Mucosa of rectum (tissue), 2 donors: ENCODE measurements at regions not wholly inside any gene's neighbourhood (a gene's known extent, or its start where the extent isn't known, plus 50 kb on each side); places are given as distances from the start of the nearest gene placed in this dataset.

Experiments used
- H3K27ac ChIP-seq, 2 donors: one replicate each; pipeline ENCODE4 v1.7.0; 2013; ENCODE audit warnings: inconsistent platforms in 2 of 2, low read depth in 2 of 2, low read length in 2 of 2
- H3K27me3 ChIP-seq, 2 donors: one replicate each; pipeline ENCODE4 v1.7.0; 2013; ENCODE audit warnings: low read length in 2 of 2; ENCODE audit not compliant: control insufficient read depth in 2 of 2, insufficient read depth in 2 of 2
- H3K36me3 ChIP-seq, 2 donors: one replicate each; pipeline ENCODE4 v1.7.0; 2013; ENCODE audit warnings: low read length in 2 of 2; ENCODE audit not compliant: control insufficient read depth in 2 of 2, insufficient read depth in 2 of 2
- H3K4me1 ChIP-seq, 2 donors: one replicate each; pipeline ENCODE4 v1.7.0; 2013; ENCODE audit warnings: low read length in 2 of 2, mild to moderate bottlenecking in 1 of 2; ENCODE audit not compliant: control insufficient read depth in 2 of 2, insufficient read depth in 2 of 2
- H3K4me3 ChIP-seq, 2 donors: one replicate each; pipeline ENCODE4 v1.7.0; 2013; ENCODE audit warnings: low read length in 2 of 2
- H3K9ac ChIP-seq, 2 donors: one replicate each; pipeline ENCODE4 v1.7.0; 2013; ENCODE audit warnings: low read length in 2 of 2, low read depth in 1 of 2, mild to moderate bottlenecking in 1 of 2
- H3K9me3 ChIP-seq, 2 donors: one replicate each; pipeline ENCODE4 v1.7.0; 2013; ENCODE audit warnings: low read length in 2 of 2; ENCODE audit not compliant: control insufficient read depth in 2 of 2
- donor health status: healthy.
- donor health status: Normal muscosa, but diverticular disease.

DNA sequence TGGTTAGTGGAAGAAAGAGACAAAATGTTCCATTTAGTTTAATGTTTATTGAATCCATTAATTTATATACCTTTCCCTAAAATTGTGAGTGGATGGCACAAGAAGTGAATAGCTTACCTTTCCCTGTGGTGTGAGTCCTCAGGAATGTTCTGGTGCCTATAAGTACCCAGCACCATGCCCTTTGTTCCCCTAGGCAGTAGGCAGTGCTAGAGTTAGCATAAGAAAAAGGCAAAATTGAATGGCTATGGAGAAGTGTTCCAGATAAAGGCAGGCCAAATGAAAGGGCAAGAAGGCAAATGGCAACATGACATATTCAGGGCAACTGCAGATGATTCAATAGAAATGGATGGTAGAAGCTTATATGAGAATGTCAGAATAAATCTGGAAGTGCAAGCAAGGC is 370.8 kb upstream of the PTGER4 start:
- Histone ChIP-seq H3K4me1 (no peaks in the 10 kb centered on the region), H3K4me3 (no peak overlapping the region), H3K27ac (no peak overlapping the region), H3K9ac (no peak overlapping the region), H3K36me3 (no peaks in the 10 kb centered on the region), H3K27me3 (no peaks in the 10 kb centered on the region), H3K9me3 (no peaks in the 10 kb centered on the region)

GRCh38 chr5:40307920-40308319 is 371.8 kb upstream of the PTGER4 start:
- Histone ChIP-seq H3K27ac (no peak overlapping the region), H3K4me3 (no peak overlapping the region), H3K9me3 (no peaks in the 10 kb centered on the region), H3K27me3 (no peaks in the 10 kb centered on the region), H3K36me3 (no peaks in the 10 kb centered on the region), H3K4me1 (no peaks in the 10 kb centered on the region), H3K9ac (no peak overlapping the region)

DNA sequence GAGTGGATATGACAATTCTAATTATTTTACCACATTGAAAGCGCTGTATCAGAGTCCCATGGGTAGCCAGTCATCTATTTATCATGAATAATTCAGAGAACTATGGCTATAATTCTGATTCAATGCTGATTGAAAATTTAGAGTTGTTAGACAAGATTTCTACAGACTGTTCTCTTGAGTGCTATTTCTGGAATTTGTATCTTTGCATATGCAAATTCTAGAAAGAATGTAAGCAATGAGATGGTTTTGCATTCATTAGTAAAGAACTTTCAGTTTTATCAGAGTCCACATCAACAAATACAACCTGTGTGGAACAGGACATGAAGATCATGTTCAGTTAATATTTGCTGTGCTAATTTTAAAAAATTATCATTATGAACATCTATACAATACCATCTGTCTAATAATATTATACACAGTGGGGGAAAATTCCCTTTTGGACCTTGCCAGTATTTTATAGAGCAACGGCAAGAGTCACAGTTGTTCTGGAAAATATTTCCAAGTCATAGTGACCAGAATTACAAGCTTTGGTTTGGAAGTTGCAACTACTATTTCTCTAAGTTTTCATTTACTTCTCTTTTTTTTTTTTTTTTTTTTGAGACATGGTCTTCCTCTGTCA is 372.7 kb upstream of the PTGER4 start:
- H3K27ac ChIP-seq, result no peak overlapping the region
- H3K4me3 ChIP-seq, result no peak overlapping the region
- H3K9me3 ChIP-seq, result no peaks in the 10 kb centered on the region
- no peaks in the 10 kb centered on the region for H3K27me3 ChIP-seq
- H3K36me3 ChIP-seq, result no peaks in the 10 kb centered on the region
- no peaks in the 10 kb centered on the region for H3K4me1 ChIP-seq
- H3K9ac ChIP-seq, result no peak overlapping the region

GRCh38 chr5:40292006-40292405 is 387.7 kb upstream of the PTGER4 start:
- H3K4me3 ChIP-seq, result no peak overlapping the region
- no peaks in the 10 kb centered on the region for H3K4me1 ChIP-seq
- H3K9me3 ChIP-seq, result no peaks in the 10 kb centered on the region
- H3K27me3 ChIP-seq, result no peaks in the 10 kb centered on the region
- no peak overlapping the region for H3K9ac ChIP-seq
- H3K36me3 ChIP-seq, result no peaks in the 10 kb centered on the region
- no peak overlapping the region for H3K27ac ChIP-seq

GRCh38 chr5:40291338-40291737 is 388.4 kb upstream of the PTGER4 start:
- Histone ChIP-seq H3K9ac (no peak overlapping the region), H3K4me1 (no peaks in the 10 kb centered on the region), H3K9me3 (no peaks in the 10 kb centered on the region), H3K27ac (no peak overlapping the region), H3K4me3 (no peak overlapping the region), H3K27me3 (no peaks in the 10 kb centered on the region), H3K36me3 (no peaks in the 10 kb centered on the region)

DNA sequence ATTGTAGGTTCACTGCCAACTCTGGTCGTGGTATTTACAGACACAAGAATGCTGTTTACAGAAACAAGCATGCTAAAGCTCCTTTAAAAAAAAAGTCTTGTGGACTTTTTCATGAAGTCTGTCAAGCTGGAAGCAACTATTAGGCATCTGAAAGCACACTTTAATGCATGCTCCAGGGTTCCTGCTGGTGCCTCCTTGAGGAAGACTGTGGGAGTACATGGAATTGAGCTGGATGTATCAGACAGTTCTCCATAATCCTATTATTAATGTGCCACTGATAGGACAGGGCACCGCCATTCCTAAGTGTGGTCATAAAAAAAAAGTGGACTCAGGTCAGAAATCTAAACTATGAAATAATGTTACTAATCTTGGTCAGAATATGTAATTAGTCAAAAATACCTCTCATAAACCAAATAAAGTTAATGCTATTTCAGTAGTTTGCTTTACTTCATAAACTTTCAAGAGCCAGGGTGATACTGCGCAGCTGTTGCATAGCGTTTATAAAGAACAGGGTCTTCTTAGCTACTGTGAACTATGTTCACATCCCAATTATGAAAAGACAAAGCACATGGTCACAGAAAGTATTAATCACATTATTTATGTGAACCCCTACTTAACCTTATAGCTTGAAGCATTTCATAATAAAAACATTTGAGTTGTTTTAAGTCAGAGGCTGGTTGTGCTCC is 390.8 kb upstream of the PTGER4 start:
- Histone ChIP-seq H3K27ac (no peak overlapping the region), H3K4me3 (no peak overlapping the region), H3K9ac (no peak overlapping the region), H3K4me1 (no peaks in the 10 kb centered on the region), H3K27me3 (no peaks in the 10 kb centered on the region), H3K36me3 (no peaks in the 10 kb centered on the region), H3K9me3 (no peaks in the 10 kb centered on the region)

GRCh38 chr5:40284863-40285262 is 394.9 kb upstream of the PTGER4 start:
- H3K9me3 ChIP-seq, result no peaks in the 10 kb centered on the region
- H3K9ac ChIP-seq, result no peak overlapping the region
- H3K36me3 ChIP-seq, result no peaks in the 10 kb centered on the region
- no peaks in the 10 kb centered on the region for H3K4me1 ChIP-seq
- no peaks in the 10 kb centered on the region for H3K27me3 ChIP-seq
- no peak overlapping the region for H3K4me3 ChIP-seq
- H3K27ac ChIP-seq, result no peak overlapping the region

DNA sequence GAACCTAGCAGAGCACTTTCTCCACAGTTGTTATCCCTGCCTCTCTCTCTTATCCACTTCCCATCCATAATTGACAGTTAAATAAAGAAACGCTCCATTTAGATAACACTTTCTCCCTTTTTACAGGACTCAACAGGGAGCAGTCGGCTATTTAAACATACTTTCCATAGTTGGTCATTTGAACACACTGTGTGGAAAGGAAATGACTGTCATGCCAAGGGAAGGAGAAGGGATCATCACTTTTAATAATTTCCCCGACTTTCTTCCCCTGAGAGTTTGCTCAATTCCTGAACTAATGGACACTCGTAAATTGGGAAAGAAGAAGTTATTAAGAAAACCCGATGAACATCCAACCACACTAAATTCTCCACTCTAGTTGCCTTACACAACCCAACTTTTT is 400.8 kb upstream of the PTGER4 start:
- Histone ChIP-seq H3K4me1 (no peaks in the 10 kb centered on the region), H3K4me3 (no peak overlapping the region), H3K27me3 (no peaks in the 10 kb centered on the region), H3K9me3 (no peaks in the 10 kb centered on the region), H3K27ac (no peak overlapping the region), H3K36me3 (no peaks in the 10 kb centered on the region), H3K9ac (no peak overlapping the region)

- no peak overlapping the region for H3K9ac ChIP-seq
- no peaks in the 10 kb centered on the region for H3K9me3 ChIP-seq
- no peak overlapping the region for H3K27ac ChIP-seq
- H3K4me3 ChIP-seq, result no peak overlapping the region
- H3K27me3 ChIP-seq, result no peaks in the 10 kb centered on the region
- no peaks in the 10 kb centered on the region for H3K36me3 ChIP-seq
- no peaks in the 10 kb centered on the region for H3K4me1 ChIP-seq
Observed at GRCh38 chr5:40277161-40277906, 402.4 kb upstream of the PTGER4 start.

GRCh38 chr5:40276426-40277102 is 403.2 kb upstream of the PTGER4 start:
- Histone ChIP-seq H3K36me3 (no peaks in the 10 kb centered on the region), H3K4me1 (no peaks in the 10 kb centered on the region), H3K27me3 (no peaks in the 10 kb centered on the region), H3K27ac (no peak overlapping the region), H3K9me3 (no peaks in the 10 kb centered on the region), H3K4me3 (no peak overlapping the region), H3K9ac (no peak overlapping the region)
